IMR-90 (cell line): ENCODE measurements at regions not wholly inside any gene's neighbourhood (a gene's known extent, or its start where the extent isn't known, plus 50 kb on each side); places are given as distances from the start of the nearest gene placed in this dataset.

ENCODE experiments used
- ATAC-seq: fragments of 200-7000 bp; cut with Tn5 transposase; 2 replicates; pipeline ENCODE4 v1.9.1; 2020; ENCODE audit warnings: low read depth, mild to moderate bottlenecking, moderate library complexity
- BruUV-seq: library from RNA; stranded (reverse); fragments of 400-500 nt; replicated peaks from 2 replicates; lab custom pipeline; 2021; lab: Mats Ljungman, UMichigan
- CTCF ChIA-PET: fragments of 300-600 bp; formaldehyde crosslinking; extraction: SDS; loops from one replicate; lab custom pipeline; 2021; ENCODE audit warnings: antibody characterized with exemption; lab: Yijun Ruan, JAX
- POLR2A ChIA-PET: fragments of 300-600 bp; sonication (Branson Sonifier 250); formaldehyde crosslinking; loops from one replicate; lab custom pipeline; 2022; ENCODE audit warnings: antibody characterized with exemption; ENCODE audit not compliant: unreplicated experiment; lab: Charles Lee
- DNase-seq: peaks from one replicate; pipeline ENCODE4 v3.0.0; 2013
- H2AFZ ChIP-seq: replicated peaks from 2 replicates; pipeline ENCODE3; 2013; ENCODE audit warnings: low read length, mild to moderate bottlenecking; ENCODE audit not compliant: poor library complexity
- H2AK5ac ChIP-seq: 2 replicates; pipeline ENCODE4 v1.6.1; 2013; ENCODE audit warnings: low read depth, low read length, inconsistent platforms
- H2AK9ac ChIP-seq: replicated peaks from 2 replicates; pipeline ENCODE3; 2013; ENCODE audit warnings: mild to moderate bottlenecking, low read depth, low read length, moderate library complexity; ENCODE audit not compliant: poor library complexity
- H2BK120ac ChIP-seq: 2 replicates; pipeline ENCODE4 v1.6.1; 2013; ENCODE audit warnings: low read depth, low read length, inconsistent platforms
- H2BK15ac ChIP-seq: 3 replicates; pipeline ENCODE4 v1.6.1; 2013; ENCODE audit warnings: low read depth, low read length, inconsistent platforms
- H2BK20ac ChIP-seq: 2 replicates; pipeline ENCODE4 v1.6.1; 2013; ENCODE audit warnings: low read depth, mild to moderate bottlenecking, inconsistent platforms, low read length, moderate library complexity
- H2BK5ac ChIP-seq: 2 replicates; pipeline ENCODE4 v1.6.1; 2013; ENCODE audit warnings: mild to moderate bottlenecking, low read depth, low read length, inconsistent platforms; ENCODE audit not compliant: poor library complexity, severe bottlenecking
- H3K14ac ChIP-seq: replicated peaks from 2 replicates; pipeline ENCODE4 v1.6.1; 2013; ENCODE audit warnings: low read depth, low read length, inconsistent platforms
- H3K18ac ChIP-seq: 2 replicates; pipeline ENCODE4 v1.6.1; 2013; ENCODE audit warnings: low read depth, low read length, control low read depth
- H3K23ac ChIP-seq: 2 replicates; pipeline ENCODE4 v1.6.1; 2013; ENCODE audit warnings: low read depth, low read length, inconsistent platforms
- H3K27ac ChIP-seq: 2 replicates; pipeline ENCODE4 v1.5.1; 2013; ENCODE audit warnings: mild to moderate bottlenecking, control low read depth, low read length; ENCODE audit not compliant: insufficient read depth
- H3K27me3 ChIP-seq: 2 replicates; pipeline ENCODE4 v1.6.1; 2013; ENCODE audit warnings: low read length; ENCODE audit not compliant: control insufficient read depth, insufficient read depth
- H3K36me3 ChIP-seq: 2 replicates; pipeline ENCODE4 v1.6.1; 2013; ENCODE audit warnings: low read length, mixed read lengths; ENCODE audit not compliant: control insufficient read depth, insufficient read depth
- H3K4ac ChIP-seq: 2 replicates; pipeline ENCODE4 v1.6.1; 2013; ENCODE audit warnings: low read depth, low read length, inconsistent platforms
- H3K4me1 ChIP-seq: 2 replicates; pipeline ENCODE4 v1.6.1; 2013; ENCODE audit warnings: low read length, mixed read lengths; ENCODE audit not compliant: control insufficient read depth, insufficient read depth
- H3K4me2 ChIP-seq: 2 replicates; pipeline ENCODE4 v1.6.1; 2013; ENCODE audit warnings: low read depth, mild to moderate bottlenecking, control low read depth, low read length, moderate library complexity
- H3K4me3 ChIP-seq: 2 replicates; pipeline ENCODE4 v1.5.1; 2013; ENCODE audit warnings: low read depth, mild to moderate bottlenecking, control low read depth, low read length, moderate library complexity; ENCODE audit not compliant: insufficient read depth
- H3K56ac ChIP-seq: 2 replicates; pipeline ENCODE4 v1.6.1; 2013; ENCODE audit warnings: low read length, inconsistent platforms; ENCODE audit not compliant: insufficient read depth; ENCODE audit errors: extremely low read depth
- H3K79me1 ChIP-seq, 2 experiments: 2 replicates each; pipeline ENCODE4 v1.6.1; 2013; ENCODE audit warnings: low read length in 2 of 2, inconsistent platforms in 1 of 2, low read depth in 1 of 2
- H3K9ac ChIP-seq: 2 replicates; pipeline ENCODE4 v1.6.1; 2013; ENCODE audit warnings: low read depth, low read length, control low read depth
- H3K9me1 ChIP-seq: 2 replicates; pipeline ENCODE4 v1.6.1; 2013; ENCODE audit warnings: low read length, inconsistent platforms; ENCODE audit not compliant: insufficient read depth
- H3K9me3 ChIP-seq: 2 replicates; pipeline ENCODE4 v1.6.1; 2013; ENCODE audit warnings: low read length; ENCODE audit not compliant: control insufficient read depth, insufficient read depth
- H4K20me1 ChIP-seq: 2 replicates; pipeline ENCODE4 v1.6.1; 2013; ENCODE audit warnings: low read length, inconsistent platforms; ENCODE audit not compliant: insufficient read depth
- H4K5ac ChIP-seq: 2 replicates; pipeline ENCODE4 v1.6.1; 2013; ENCODE audit warnings: mild to moderate bottlenecking, low read depth, low read length, control low read depth
- H4K8ac ChIP-seq, 2 experiments: 2 replicates each; pipeline ENCODE4 v1.6.1; 2013; ENCODE audit warnings: low read depth in 2 of 2, low read length in 2 of 2, control low read depth in 1 of 2, inconsistent platforms in 1 of 2
- H4K91ac ChIP-seq: 2 replicates; pipeline ENCODE4 v1.6.1; 2013; ENCODE audit warnings: low read depth, low read length, inconsistent platforms; ENCODE audit not compliant: insufficient read depth
- BHLHE40 ChIP-seq: fragments of 150-350 bp; IDR thresholded peaks from 2 replicates; pipeline ENCODE4 v1.6.1; 2016; ENCODE audit warnings: mild to moderate bottlenecking, low read depth, low read length
- CEBPB ChIP-seq: IDR thresholded peaks from 2 replicates; pipeline ENCODE4 v1.6.1; 2012; ENCODE audit warnings: low read depth, low read length, improper control_type of control experiment
- CHD1 ChIP-seq: IDR thresholded peaks from 2 replicates; pipeline ENCODE4 v1.6.1; 2012; ENCODE audit warnings: low read depth, low read length, improper control_type of control experiment
- CTCF ChIP-seq: conservative IDR thresholded peaks from 2 replicates; pipeline ENCODE4 v1.5.1; 2012; ENCODE audit warnings: mild to moderate bottlenecking, low read depth, low read length, improper control_type of control experiment
- MAFK ChIP-seq: IDR thresholded peaks from 2 replicates; pipeline ENCODE4 v1.6.1; 2012; ENCODE audit warnings: low read depth, low read length, improper control_type of control experiment
- MAZ ChIP-seq: IDR thresholded peaks from 2 replicates; pipeline ENCODE4 v1.6.1; 2012; ENCODE audit warnings: low read depth, mild to moderate bottlenecking, low read length, improper control_type of control experiment, moderate library complexity, borderline replicate concordance
- MXI1 ChIP-seq: IDR thresholded peaks from 2 replicates; pipeline ENCODE4 v1.6.1; 2012; ENCODE audit warnings: low read depth, mild to moderate bottlenecking, low read length, moderate library complexity, borderline replicate concordance
- NFE2L2 ChIP-seq: fragments of 150-350 bp; IDR thresholded peaks from 2 replicates; pipeline ENCODE4 v1.6.1; 2016; ENCODE audit warnings: low read depth, mild to moderate bottlenecking, low read length
- RCOR1 ChIP-seq: IDR thresholded peaks from 2 replicates; pipeline ENCODE4 v1.6.1; 2012; ENCODE audit warnings: mild to moderate bottlenecking, low read length, improper control_type of control experiment; ENCODE audit not compliant: insufficient replicate concordance
- RFX5 ChIP-seq: IDR thresholded peaks from 2 replicates; pipeline ENCODE4 v1.8.0; 2012; ENCODE audit warnings: low read depth, mild to moderate bottlenecking, low read length, moderate library complexity
- SMC3 ChIP-seq: fragments of 150-350 bp; IDR thresholded peaks from 2 replicates; pipeline ENCODE4 v1.6.1; 2016; ENCODE audit warnings: low read depth, mild to moderate bottlenecking, antibody characterized with exemption, low read length, moderate library complexity
- WGBS, 2 experiments: methylation state at CpG; one replicate each; pipeline versions ENCODE4 v1.1.5 to v1.1.7; 2013; ENCODE audit warnings: missing lambda C conversion rate in 2 of 2; ENCODE audit not compliant: insufficient read length in 1 of 2; ENCODE audit errors: extremely low coverage in 2 of 2; 5-methylcytosine and 5-hydroxymethylcytosine counted together
- dilution Hi-C: fragments of 300-500 bp; cut with HindIII; formaldehyde crosslinking; loops from one replicate; pipeline ENCODE4 v1.14.3; 2018; ENCODE audit warnings: low sequenced_read_pairs; ENCODE audit not compliant: unreplicated experiment
- in situ Hi-C: fragments of 300-500 bp; cut with MboI; formaldehyde crosslinking; loops from 3 replicates; pipeline ENCODE4 v1.14.3; 2019; ENCODE audit warnings: low sequenced_read_pairs, inconsistent platforms, mixed read lengths
- intact Hi-C: fragments of 100-400 bp; cut with micrococcal nuclease; formaldehyde crosslinking; loops from 2 replicates; pipeline ENCODE4 v1.10.0; 2022
- TF ChIP-seq, protein P1 (sequence below): fragments of 150-350 bp; IDR thresholded peaks from 2 replicates; pipeline ENCODE4 v1.6.1; 2017; ENCODE audit warnings: mild to moderate bottlenecking, antibody characterized with exemption, low read length, low read depth

DNA sequence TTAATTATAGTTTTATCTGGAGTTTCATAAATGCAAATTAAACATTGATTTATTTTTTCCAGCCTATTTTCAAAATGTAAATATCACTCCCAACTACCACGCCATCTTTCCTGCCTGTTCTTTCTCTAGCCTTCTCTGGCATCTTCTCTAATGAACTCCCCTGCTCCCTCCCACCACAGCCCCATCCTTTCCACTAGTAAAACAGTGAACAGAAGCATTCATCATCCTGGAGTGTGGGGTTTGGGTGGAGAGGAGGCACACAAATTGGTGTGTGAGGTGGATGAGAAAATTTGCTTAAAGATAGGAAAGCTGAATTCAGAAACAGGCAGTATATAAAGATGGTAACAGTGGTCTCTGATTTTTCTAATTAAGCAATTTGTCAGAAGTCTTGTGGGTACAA lies 479.4 kb downstream of the ARL4A start:
- no peak overlapping the region for H2BK120ac ChIP-seq
- no peak overlapping the region for H3K4me3 ChIP-seq
- H3K9ac ChIP-seq, result no peak overlapping the region
- WGBS, 2 experiments, result 83% methylated on average over 1 of the region's 1 CpG; no CpG with 5 or more reads in 1 of the 2 experiments
- H4K91ac ChIP-seq, result no peak overlapping the region
- no peak overlapping the region for H3K27ac ChIP-seq
- no peak overlapping the region for H3K23ac ChIP-seq
- no peak overlapping the region for H4K8ac ChIP-seq
- H2AK9ac ChIP-seq, result no peak overlapping the region
- H3K18ac ChIP-seq, result no peak overlapping the region
- H3K56ac ChIP-seq, result no peak overlapping the region
- no peak overlapping the region for H2AK5ac ChIP-seq
- ChIA-PET CTCF (no interaction called here), POLR2A (no interaction called here)
- no peaks in the 10 kb centered on the region for H4K20me1 ChIP-seq
- H3K27me3 ChIP-seq, result no peaks in the 10 kb centered on the region
- H3K14ac ChIP-seq, result no peak overlapping the region
- no peak overlapping the region for H3K4me2 ChIP-seq
- H3K79me1 ChIP-seq, result no peaks in the 10 kb centered on the region
- H3K9me1 ChIP-seq, result no peaks in the 10 kb centered on the region
- no peak for DNase-seq
- no peak overlapping the region for H4K5ac ChIP-seq
- no peak overlapping the region for H2BK15ac ChIP-seq
- H2BK20ac ChIP-seq, result no peak overlapping the region
- dilution Hi-C loops, result no loop called here
- BruUV-seq, result no TSS peak
- TF ChIP-seq SMC3 (no peak), BHLHE40 (no peak), NFE2L2 (no peak), CHD1 (no peak), MAZ (no peak), CTCF (no peak), MAFK (no peak), RCOR1 (no peak), MXI1 (no peak), RFX5 (no peak), CEBPB (no peak)
- TF ChIP-seq, protein P1, sequence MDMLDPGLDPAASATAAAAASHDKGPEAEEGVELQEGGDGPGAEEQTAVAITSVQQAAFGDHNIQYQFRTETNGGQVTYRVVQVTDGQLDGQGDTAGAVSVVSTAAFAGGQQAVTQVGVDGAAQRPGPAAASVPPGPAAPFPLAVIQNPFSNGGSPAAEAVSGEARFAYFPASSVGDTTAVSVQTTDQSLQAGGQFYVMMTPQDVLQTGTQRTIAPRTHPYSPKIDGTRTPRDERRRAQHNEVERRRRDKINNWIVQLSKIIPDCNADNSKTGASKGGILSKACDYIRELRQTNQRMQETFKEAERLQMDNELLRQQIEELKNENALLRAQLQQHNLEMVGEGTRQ, result no peak
- no peaks in the 10 kb centered on the region for H3K9me3 ChIP-seq
- peak overlapping the region; percentile 18 for H2AFZ ChIP-seq
- no peak overlapping the region for H2BK5ac ChIP-seq
- H3K4ac ChIP-seq, result no peak overlapping the region
- intact Hi-C loops, result no loop called here
- no peak for ATAC-seq
- in situ Hi-C loops, result no loop called here
- no peaks in the 10 kb centered on the region for H3K36me3 ChIP-seq
- no peaks in the 10 kb centered on the region for H3K4me1 ChIP-seq
